RCC 7860 (cell line): ENCODE measurements at regions not wholly inside any gene's neighbourhood (a gene's known extent, or its start where the extent isn't known, plus 50 kb on each side); places are given as distances from the start of the nearest gene placed in this dataset.

Experiments used
- DNase-seq: peaks from one replicate; pipeline ENCODE4 v3.0.0-alpha.2; 2015; ENCODE audit warnings: low spot score
- FAIRE-seq: peaks from 2 replicates; lab custom pipeline; 2012; peaks lifted over from hg19 to GRCh38; lab: Jason Lieb, UNC

DNA sequence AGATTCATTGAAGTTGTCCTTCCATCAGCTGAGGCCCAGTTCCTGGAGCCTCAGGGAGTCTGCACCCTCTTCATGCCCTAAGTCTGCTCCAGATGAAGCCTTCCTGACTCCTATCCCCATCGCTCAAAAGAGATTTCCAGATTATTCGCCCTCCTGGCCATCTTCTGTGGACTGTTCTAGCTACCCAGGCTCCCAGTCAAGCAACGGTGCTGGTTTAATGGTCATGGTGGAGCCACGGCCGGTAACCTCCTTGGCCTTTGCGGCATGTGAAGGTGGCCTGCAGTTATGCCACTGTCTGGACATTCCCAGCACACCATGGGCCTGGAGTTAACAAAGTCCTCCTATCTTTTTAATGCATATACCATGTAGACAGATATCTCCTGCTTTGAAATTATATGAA, 140.1 kb upstream of the ASB18 start:
- FAIRE-seq (no peak), DNase-seq (no peak)

GRCh38 chr2:236405357-236405756, 141.2 kb upstream of the ASB18 start:
- DNase-seq (no peak), FAIRE-seq (no peak)

- DNase-seq: no peak
- no peak for FAIRE-seq
Observed at GRCh38 chr2:236408090-236408489, 143.9 kb upstream of the ASB18 start.

GRCh38 chr2:236408786-236409185, 144.6 kb upstream of the ASB18 start:
- DNase-seq: no peak

DNA sequence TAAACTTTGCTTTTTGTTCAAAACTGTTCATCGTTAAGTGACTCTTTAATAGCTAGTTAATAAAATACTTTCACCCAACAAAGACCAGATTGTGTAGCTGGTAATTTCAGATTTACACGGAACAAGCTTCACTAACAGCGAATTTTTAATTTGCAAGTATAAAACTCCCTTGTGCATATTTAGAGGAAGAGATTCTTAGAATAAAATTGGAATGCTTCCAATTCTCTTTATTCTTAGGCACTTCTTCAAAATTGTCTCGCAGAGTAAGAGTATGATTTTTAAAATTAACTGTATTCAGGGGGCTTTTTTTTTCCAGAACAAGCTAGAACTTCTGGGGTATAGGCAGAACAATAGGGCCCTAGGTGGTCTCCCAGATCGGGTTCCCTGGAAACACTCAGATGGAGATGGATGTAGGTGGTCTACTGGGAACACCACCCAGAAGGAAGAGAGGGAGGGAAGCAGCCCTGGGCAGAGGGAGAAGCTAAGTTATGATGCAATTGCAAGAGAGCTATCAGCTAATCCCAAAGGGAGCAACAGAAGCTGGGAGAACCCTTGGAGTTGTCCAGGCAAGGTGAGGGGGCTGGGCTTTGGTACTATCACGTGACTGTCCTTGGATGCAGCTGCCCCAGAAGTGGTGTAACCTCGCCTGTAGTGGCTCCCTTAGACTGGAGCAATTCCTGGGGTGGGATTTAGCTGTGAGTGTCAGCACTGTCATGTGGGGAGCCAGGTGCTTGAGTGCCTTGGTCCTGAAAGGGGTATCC, 151.7 kb upstream of the ASB18 start:
- FAIRE-seq: no peak
- DNase-seq: no peak

More at GRCh38 chr2:236408786-236409185, 144.6 kb upstream of the ASB18 start:
- no peak for FAIRE-seq

DNA sequence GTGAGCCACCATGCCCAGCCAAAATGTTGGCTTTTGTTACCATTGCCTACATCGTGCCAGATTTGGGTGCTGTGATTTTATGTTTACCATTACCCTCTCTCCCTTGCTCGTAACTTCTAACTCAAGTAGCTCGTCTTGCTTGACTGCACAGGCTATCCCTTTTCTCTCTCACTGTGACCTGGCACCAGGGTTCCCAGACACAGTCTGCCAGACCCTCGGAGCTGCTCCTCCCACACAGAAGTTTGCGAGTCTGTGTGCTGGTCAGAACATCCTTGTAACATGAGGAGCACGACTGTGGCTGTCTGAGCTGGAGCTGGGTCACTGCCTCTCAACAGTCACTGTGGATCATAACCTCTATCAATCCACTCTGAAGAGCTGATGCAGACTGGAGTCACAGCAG, 152.5 kb upstream of the ACKR3 start:
- no peak for FAIRE-seq

DNA sequence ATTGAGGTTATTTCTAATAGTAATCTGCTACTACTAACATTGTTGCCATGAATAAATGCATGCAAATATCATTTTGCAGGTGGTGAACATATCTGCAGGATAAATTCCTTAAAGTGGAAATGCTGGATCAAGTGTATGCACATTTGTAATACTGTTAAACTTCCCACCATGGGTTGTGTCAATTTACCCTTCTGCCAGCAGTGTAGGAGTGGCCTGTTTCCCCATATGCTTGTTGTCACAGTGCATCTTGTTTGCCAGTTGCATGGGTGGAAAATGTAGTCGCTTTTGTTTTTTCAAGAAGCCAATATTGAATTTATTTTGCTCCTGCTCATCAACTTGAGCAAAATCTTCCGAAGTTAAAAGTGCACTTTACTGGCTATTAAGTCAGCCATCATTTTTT, 139.0 kb upstream of the ACKR3 start:
- no peak for FAIRE-seq
- DNase-seq: no peak

More for the DNA sequence above, 152.5 kb upstream of the ACKR3 start:
- peak; percentile 33 for DNase-seq

GRCh38 chr2:236434593-236434992, 135.0 kb upstream of the ACKR3 start:
- DNase-seq (no peak), FAIRE-seq (no peak)

DNA sequence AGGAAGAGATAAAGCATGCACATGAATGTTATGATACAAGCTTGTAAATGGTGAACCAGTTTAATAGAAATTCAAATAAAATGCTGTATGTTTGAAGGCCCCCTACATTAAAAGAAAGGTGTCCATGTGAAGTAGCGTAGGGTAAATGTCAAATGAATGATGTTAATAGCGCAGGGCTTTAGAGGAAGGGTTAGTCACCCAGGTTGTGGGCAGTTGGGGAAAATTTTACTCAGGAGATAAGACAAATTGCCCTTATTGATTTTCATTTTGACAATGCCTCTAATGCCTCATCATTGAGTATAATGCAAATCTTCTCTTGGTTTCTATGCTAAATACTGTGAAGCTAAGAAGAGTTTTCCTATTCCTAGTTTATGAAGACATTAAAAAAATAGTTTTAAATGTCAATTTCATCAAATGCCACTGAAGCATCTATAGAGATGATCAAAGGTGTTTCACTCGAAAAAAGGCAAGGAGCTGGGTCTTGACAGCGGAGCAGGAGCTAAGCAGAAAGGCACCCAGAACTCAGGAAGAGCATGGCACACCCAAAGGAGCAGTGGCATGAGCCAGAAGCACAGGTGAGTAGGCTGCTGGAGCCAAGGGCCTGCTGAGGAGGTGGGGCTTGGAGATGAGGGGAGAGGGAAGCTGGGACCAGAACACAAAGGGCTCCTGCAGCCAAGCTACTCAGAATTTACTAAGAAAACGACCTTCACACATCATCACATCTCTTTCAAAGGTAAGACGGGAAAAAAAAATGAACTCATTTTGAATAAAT, 129.3 kb upstream of the ACKR3 start:
- FAIRE-seq: no peak

GRCh38 chr2:236444187-236444586, 125.4 kb upstream of the ACKR3 start:
- DNase-seq (no peak), FAIRE-seq (no peak)

More for the DNA sequence above, 129.3 kb upstream of the ACKR3 start:
- DNase-seq: no peak

DNA sequence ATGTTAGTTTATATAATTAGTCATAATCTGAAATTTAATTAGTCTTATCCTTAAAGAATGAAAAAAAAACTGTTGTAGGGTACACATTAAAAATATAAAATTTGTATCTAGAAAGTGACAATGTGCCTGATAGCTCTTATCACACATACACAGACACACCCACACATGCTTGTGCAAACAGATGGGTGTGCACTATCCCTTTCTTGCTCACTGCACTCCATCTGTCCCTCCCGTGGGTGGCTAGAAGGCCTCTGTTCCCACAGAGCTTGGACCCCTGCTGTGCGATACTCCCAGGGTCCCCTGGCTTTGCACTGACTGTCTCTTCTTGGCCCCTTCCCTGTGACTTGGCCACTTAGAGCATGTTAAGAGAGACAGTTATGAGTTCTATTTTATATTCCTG, 123.9 kb upstream of the ACKR3 start:
- DNase-seq (no peak), FAIRE-seq (no peak)

DNA sequence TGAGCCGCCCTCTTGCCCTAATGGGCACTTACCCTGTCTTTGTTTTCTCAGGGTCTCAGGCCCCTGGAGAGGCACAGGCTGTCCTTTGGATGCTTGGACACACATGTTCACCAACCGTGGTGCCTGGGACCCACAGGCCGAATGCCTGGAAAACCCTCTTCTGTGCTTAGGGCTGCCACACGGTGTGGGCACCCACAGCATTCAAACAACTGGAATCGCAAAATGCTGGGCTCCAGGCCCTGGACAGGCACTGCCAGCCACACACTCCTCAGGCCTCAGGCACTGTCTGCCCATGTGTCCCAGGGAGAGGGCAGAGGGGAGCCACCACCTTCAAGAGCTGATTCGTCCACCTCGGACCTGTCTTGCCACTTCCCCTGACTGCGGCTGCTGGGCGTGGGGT, 123.1 kb upstream of the ACKR3 start:
- FAIRE-seq: no peak

DNA sequence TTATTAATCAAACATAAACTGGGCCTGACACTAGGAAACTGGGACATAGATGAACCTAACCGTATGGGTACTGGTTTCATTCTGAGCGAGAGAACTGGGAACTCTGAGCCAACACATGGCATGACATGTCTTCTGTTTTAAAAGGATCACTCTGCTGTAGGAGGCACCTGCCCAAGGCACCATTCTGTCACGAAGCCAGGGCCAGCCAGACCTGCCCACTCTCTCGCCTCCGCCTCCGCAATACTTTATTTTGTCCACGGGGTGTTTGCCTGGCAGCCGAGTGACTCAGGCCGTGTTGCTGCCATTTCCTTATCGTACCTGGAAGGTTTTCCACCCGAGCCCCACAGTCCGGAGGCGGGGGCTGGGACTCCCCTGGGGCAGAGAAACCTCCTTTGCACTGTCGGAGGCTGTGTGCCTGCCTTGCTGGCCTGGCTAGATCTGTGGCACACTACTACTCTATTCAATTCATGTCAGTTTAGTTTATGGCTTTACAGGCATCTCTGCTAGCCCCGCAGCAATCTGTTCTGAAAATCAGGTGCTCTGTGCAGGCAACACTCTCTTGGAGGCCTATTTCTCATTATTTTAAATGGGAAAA, 120.4 kb upstream of the ACKR3 start:
- DNase-seq (no peak), FAIRE-seq (no peak)

More for the DNA sequence above, 123.1 kb upstream of the ACKR3 start:
- no peak for DNase-seq

DNA sequence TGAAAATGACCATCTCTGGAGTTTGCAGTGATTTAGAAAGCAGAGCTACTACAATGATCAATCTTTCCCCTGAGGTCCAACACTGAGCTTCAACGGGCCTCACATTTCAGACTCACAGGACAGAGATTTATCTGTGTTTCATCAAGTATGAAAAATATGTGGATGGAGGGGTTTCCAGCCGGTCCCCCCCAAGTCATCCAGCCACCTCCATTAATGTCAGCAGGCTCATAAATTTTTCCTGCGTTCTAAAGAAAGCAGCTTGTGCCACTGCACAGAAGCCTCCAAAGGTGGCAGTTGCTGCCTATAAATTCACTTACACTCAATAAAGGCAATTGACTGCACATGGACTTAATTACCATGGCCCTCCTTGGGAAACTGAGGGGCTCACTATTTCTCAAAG, 117.4 kb upstream of the ACKR3 start:
- FAIRE-seq (no peak), DNase-seq (no peak)

DNA sequence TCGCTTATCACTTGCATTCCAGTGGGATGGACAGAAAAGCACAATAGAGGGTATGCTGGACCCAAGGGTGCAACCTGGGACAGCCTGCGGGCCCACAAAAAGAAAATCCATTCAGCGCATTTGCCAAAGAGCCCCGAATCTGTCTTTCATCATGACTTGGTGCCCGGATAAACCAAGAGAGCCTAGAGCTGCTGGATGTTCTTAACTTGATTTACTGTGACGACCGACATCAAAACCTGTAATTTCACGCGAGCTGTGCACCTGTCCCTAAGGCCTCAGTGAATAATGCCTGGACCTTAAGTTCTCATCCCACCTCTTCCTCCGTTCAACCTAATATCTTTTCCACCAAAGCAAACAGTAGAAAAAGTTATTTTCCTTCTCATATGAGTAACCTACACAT, 115.5 kb upstream of the ACKR3 start:
- FAIRE-seq (no peak), DNase-seq (no peak)

- DNase-seq (no peak), FAIRE-seq (peak; percentile 33)
Observed at GRCh38 chr2:236459393-236459792, 110.2 kb upstream of the ACKR3 start.

- DNase-seq: no peak
- no peak for FAIRE-seq
Observed at GRCh38 chr2:236464140-236464539, 105.5 kb upstream of the ACKR3 start.

GRCh38 chr2:236472720-236473495, 96.7 kb upstream of the ACKR3 start:
- no peak for FAIRE-seq

DNA sequence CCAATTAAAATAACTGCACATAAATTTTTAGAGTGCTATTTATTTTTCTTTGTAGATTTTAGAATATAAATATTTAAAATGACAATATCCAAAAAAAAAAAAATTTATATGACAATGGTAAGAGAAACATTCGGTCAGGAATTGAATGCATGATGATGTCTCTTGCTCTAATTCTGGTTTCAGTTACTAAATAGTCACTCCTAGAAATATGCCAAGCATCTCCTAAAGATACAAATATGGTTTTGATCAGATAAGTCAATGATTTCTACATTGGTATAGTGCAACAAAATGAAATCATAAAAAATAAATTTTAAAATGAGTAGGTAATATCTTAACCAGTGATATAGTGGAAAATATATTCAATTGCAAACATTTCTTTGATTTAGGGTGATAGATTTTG, 95.9 kb upstream of the ACKR3 start:
- no peak for DNase-seq
- no peak for FAIRE-seq

More at GRCh38 chr2:236472720-236473495, 96.7 kb upstream of the ACKR3 start:
- DNase-seq: no peak

DNA sequence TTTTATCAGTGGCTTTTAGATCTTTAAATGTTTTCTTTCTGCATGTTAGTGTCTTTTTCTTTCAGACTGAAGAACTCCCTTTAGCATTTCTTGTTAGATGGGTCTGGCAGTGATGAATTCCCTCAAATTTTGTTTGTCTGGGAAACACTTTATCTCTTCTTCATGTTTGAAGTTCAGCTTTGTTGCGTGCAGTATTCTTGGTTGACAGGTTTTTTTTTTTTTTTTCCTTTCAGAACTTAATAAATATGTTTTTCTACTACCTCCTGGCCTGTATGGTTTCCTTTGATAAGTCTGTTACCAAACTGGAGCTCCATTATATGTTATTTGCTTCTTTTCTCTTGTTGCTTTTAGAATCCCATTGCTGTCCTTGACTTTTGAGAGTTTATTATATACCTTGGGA, 89.8 kb upstream of the ACKR3 start:
- FAIRE-seq (no peak), DNase-seq (no peak)

DNA sequence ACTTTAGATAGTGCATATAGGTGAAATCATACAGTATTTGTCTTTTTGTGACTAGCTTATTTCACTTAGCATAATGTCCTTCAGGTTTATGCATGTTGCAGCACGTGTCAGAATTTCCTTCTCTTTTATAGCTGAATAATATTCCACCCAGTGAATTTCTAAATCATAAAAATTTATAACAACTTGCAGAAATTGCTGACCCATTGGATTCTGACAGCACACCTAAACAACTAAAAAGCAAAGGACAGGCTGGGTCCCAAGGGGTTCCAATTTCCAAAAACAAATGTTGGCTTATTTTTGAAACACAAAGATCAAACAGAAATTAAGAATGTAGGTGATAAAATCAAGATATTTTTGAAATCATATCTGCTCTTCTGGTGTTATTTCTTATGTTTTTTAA, 86.5 kb upstream of the ACKR3 start:
- no peak for FAIRE-seq
- DNase-seq: no peak
